HK-2 (cell line): ENCODE measurements at regions not wholly inside any gene's neighbourhood (a gene's known extent, or its start where the extent isn't known, plus 50 kb on each side); places are given as distances from the start of the nearest gene placed in this dataset.

ENCODE experiments used
- DNase-seq: peaks from one replicate; pipeline ENCODE4 v3.0.0-alpha.2; 2018; ENCODE audit not compliant: unreplicated experiment

- DNase-seq = no peak
Measured at GRCh38 chr11:109165035-109165434, 257.0 kb upstream of the C11orf87 start.

GRCh38 chr11:109166441-109166840, 255.5 kb upstream of the C11orf87 start:
- DNase-seq = no peak

GRCh38 chr11:109173504-109173903, 248.5 kb upstream of the C11orf87 start:
- no peak for DNase-seq

GRCh38 chr11:109184376-109184775, 237.6 kb upstream of the C11orf87 start:
- no peak for DNase-seq

GRCh38 chr11:109192864-109193263, 229.1 kb upstream of the C11orf87 start:
- DNase-seq = no peak

GRCh38 chr11:109193880-109194279, 228.1 kb upstream of the C11orf87 start:
- DNase-seq = no peak

- no peak for DNase-seq
Measured at GRCh38 chr11:109196016-109196415, 226.0 kb upstream of the C11orf87 start.

- no peak for DNase-seq
Measured at GRCh38 chr11:109197656-109198055, 224.3 kb upstream of the C11orf87 start.

GRCh38 chr11:109203176-109203575, 218.8 kb upstream of the C11orf87 start:
- DNase-seq = no peak

- DNase-seq = no peak
Measured at GRCh38 chr11:109205312-109205711, 216.7 kb upstream of the C11orf87 start.

- DNase-seq = no peak
Measured at GRCh38 chr11:109208121-109208520, 213.9 kb upstream of the C11orf87 start.

GRCh38 chr11:109209572-109209971, 212.4 kb upstream of the C11orf87 start:
- no peak for DNase-seq

GRCh38 chr11:109221190-109221589, 200.8 kb upstream of the C11orf87 start:
- DNase-seq = no peak

GRCh38 chr11:109222761-109223160, 199.2 kb upstream of the C11orf87 start:
- DNase-seq = no peak

- DNase-seq = no peak
Measured at GRCh38 chr11:109223451-109223850, 198.5 kb upstream of the C11orf87 start.

GRCh38 chr11:109229682-109230081, 192.3 kb upstream of the C11orf87 start:
- no peak for DNase-seq

GRCh38 chr11:109236188-109236587, 185.8 kb upstream of the C11orf87 start:
- DNase-seq = no peak

- DNase-seq = no peak
Measured at GRCh38 chr11:109236696-109237095, 185.3 kb upstream of the C11orf87 start.

- DNase-seq = no peak
Measured at GRCh38 chr11:109237636-109238035, 184.4 kb upstream of the C11orf87 start.

- no peak for DNase-seq
Measured at GRCh38 chr11:109241988-109242536, 179.9 kb upstream of the C11orf87 start.

- DNase-seq = no peak
Measured at GRCh38 chr11:109247071-109247470, 174.9 kb upstream of the C11orf87 start.

GRCh38 chr11:109249597-109249996, 172.4 kb upstream of the C11orf87 start:
- no peak for DNase-seq

- DNase-seq = no peak
Measured at GRCh38 chr11:109251230-109251629, 170.8 kb upstream of the C11orf87 start.

- no peak for DNase-seq
Measured at GRCh38 chr11:109264128-109264527, 157.9 kb upstream of the C11orf87 start.
